HG02884 (cell line): ENCODE measurements at regions not wholly inside any gene's neighbourhood (a gene's known extent, or its start where the extent isn't known, plus 50 kb on each side); places are given as distances from the start of the nearest gene placed in this dataset.

Source experiments
- ATAC-seq: cut with Tn5 transposase; IDR thresholded peaks from one replicate; pipeline ENCODE4 v1.9.1; 2021; ENCODE audit warnings: mild to moderate bottlenecking, moderate library complexity; ENCODE audit not compliant: unreplicated experiment

DNA sequence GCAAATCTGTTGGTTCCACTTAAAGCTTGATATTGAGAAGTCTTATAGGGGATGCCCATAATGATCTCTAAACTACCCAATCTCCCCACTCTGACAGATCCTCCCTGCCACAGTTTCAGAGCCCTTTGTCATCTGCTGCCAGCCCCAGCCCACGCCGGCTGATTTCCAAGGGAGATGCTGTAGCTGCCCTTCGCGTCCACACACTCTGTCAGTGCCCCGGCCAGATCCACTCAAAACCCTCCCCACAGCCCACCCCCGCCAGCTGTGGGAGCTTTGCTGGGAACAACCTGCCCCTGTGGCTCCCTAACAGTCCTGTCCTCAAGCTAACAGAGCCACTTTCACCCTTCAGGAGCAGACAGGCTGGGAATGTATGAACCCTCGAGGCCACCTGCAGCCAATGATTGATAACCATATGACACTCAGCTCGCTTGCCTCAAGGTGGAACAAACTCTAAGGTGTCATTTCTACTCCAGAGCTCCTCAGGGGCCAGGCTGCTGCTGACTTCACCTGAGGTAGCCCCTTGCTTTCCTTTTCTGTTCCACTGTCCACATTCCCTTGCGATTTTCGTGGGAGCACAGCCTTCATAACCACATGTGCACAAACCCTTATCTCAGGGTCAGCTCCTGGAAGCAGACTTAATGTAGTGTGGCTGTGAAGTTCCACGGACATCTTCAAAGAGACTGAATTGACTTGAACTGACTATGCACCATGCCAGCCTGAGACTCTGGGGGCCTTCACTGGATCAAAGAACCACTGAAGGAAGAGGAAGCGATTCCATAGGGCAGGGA, 92.6 kb upstream of the LGALSL start:
- no peak for ATAC-seq

DNA sequence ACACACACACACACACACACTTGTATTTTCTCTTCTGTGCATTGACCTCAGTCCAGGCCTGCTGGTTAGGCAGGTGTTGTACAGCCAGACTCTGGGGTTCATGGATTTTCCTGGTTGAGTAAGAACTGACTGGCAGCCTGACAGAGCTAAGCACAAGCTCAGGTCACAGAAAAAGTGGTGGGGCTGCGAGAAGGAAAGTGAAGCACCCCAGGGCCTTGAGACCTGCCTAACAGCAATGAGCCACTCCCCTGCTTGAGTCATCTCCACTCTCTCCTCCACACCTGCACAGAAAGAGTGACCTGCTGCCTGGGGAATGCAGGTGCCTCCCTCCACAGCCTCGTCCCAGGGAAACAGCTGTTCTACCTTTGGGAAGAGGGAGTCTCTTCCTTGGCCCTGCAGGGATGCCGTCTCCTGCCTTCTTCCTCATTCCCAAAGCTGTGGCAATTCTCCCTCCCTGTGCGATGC, 91.4 kb upstream of the LGALSL start:
- ATAC-seq, result no peak

GRCh38 chr2:64363140-64363539, 90.8 kb upstream of the LGALSL start:
- ATAC-seq, result no peak

DNA sequence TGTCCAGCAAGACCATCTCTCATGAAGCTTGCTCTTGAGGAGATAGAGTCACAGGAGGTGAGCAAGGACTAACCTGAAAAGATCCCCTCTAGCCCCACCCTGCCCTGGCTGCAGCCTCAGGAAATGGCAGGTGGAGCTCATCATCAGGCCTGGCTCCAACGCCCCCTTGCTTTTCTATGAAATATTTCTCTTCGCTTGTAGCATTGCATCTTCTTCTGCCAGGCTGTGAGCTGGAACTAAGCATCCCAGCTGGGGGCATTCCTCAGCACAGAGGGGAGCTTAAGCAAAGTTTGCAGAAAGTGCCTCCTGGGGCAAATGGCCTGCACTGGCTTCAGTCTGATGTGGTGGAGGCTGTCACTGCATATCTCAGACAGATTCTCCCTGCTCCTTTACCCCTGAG, 90.1 kb upstream of the LGALSL start:
- no peak for ATAC-seq

GRCh38 chr2:64367444-64368232, 86.3 kb upstream of the LGALSL start:
- ATAC-seq, result no peak

DNA sequence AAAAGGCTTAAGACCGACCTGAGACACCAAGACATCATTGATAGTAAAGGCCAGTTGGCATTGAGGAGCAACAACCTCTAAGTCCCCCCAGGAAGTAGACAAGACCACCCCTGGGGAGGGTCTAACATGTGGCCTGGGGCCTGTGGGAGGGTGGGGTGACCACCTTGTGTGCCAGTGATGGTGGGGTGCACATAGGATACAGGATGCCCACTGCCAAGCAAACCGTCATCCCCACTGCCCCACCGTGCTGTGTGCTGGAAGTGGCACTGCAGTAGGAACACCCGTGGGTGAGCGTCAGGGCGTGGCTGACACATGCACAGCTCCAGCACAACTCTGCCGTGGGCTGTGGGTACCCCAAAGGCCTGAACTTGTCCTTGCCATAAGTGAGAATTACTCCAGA, 84.3 kb upstream of the LGALSL start:
- no peak for ATAC-seq

DNA sequence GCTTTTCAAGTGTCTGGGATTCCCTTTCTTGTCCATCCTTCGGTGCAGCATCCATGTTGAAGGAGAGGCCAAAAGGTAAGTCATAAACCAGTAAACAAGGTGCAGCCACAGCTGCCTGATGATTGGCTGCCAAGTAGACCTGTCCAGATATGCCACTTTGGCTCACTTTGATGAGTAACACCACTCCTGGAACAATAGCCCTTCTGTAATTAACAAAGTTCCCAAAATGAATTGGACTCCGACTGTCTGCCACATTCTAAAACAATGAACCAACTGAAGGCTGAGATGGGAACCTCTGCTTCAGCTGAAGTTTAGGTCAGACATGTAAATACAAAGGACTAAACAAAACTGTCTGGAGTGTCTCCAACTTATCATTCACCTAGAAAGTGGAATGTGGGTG, 82.2 kb upstream of the LGALSL start:
- ATAC-seq, result no peak

DNA sequence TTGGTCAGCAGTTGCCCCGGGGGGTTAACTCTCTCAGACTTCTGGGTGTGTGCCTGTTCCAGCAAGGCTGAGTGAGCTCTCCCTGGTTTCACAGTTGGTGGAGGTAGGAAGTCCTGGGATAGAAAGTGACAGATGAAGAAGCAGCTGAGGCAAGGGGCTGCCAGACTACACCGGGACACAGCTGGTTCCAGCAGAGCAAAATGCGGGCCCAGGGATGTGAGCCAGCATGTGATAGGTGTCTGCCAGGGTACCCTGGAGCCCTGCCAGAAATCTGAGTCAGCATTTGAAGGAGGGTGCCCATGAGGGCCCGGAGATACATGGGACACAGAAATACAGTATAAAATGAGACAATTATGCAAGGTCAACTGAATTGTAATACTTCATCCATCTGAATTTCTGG, 79.3 kb upstream of the LGALSL start:
- ATAC-seq, result no peak

DNA sequence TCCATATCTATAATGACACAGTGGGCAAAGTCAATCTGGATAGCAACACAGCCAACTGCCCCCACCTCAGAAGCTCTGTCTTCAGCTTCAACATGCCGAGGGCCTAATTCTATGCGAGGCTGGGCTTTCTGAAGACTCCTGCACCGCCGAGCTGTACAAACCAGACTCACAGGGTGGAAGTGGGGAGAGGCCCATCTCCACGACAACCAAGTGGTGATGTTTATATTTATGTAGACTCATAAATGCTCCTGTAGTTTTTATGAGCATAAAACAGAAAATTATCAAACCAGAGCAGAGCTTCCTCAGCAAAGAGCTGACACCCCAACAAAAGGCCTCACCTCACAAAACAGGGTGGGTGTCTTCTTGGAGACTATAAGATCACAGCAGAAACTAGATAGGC, 77.0 kb upstream of the LGALSL start:
- ATAC-seq, result no peak

DNA sequence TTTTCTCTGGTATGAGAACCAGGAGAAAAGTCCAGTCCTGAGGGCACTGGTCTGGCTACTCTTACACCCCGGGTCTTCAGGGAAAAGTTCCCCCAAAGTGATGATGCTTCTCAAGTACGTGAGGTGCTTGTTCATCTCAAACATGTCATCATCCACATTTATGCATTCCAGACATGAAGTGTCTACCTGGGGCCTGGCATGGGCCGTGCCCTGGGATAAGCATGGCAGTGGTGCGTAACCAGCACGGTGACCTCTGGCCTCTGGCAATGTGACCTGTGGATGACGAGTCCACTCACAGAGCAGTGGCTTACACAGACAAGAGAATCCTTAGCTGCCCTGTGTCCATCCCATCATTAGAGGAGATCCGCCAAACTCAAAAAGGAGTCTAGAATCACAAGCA, 74.8 kb upstream of the LGALSL start:
- ATAC-seq, result no peak

GRCh38 chr2:64380853-64381527, 73.0 kb upstream of the LGALSL start:
- ATAC-seq, result no peak

DNA sequence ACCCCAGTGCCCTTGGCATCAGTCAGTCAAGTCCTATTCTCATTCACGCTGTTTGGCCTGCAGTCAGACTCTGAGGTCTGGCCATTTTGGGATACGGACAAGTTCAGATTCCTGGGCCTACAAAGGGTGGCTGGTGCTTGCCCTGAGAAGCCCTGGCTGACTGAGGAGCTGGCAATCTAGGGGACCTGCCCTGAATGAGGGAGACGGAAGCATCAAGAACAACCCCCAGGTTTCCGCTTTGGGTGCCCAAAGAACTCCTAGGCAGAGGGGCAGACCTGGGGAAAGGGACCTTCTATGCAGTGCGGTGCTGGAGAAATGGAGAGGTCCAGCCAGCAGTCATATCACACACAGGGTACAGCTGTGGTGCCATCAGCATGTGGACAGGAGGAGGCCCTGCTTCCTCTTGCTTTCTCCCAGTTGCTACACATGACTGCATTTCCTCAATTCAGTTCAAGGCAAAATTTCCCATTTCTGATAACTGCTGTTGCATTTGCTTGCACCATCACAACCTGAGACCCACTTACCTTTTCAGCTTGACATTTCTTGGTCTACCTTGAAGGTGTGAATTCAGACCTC, 70.9 kb upstream of the LGALSL start:
- no peak for ATAC-seq

DNA sequence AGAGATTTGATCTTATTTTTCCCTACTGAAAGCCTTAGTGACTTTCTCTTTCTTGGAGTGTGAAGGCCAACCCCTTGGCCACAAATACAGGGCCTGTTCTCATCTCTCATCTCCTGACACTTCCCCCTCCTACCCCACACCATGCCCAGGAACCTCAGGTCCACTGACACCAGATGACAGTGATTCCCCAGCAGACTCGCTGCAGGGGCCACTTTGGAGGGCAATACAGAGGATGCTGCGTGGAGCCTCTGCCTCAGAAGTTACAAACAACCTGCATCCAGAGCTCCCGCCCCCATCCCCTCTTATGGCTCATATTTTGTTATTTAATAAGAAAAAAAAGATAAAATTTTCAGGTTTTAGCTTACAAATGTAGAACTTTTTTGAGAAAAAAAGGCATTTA, 70.1 kb upstream of the LGALSL start:
- no peak for ATAC-seq

GRCh38 chr2:64386676-64387075, 67.3 kb upstream of the LGALSL start:
- ATAC-seq, result no peak

DNA sequence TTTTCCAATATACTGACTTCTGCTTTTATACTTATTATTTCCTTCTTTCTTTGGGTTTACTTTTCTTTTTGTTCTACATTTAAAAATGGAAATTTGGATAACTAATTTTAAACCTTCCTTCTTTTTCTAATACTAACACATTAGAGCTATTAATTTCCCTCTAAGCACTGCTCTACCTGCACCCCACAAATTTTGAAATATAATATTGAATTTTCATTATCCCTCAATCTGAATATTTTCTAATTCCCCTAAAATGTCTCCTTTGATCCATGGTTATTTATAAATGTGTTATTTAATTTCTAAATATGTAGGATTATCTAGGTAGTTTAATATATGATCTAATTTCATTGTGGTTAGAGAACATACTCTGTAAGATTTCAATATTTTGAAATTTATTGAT, 63.4 kb upstream of the LGALSL start:
- ATAC-seq, result no peak

DNA sequence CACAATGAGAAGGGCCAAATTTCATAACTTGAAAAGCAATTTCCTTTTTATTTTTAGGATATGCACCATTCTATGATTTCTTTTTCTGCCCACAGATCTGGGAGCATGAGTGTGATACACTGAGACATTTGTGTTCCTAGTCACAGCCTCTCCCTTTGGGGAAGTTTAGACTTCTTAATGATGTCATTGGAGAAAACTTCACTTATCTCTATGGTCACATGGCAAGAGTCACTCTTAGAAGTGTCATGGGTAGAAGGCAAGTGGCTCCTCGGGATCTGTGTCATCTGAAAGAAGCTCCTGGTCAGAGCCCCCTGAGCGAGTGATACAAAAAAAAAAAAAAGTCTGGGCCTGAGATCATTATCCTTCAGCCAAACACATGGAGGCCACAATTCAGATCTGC, 62.5 kb upstream of the LGALSL start:
- ATAC-seq, result no peak

GRCh38 chr2:64391940-64392339, 62.0 kb upstream of the LGALSL start:
- ATAC-seq, result no peak

DNA sequence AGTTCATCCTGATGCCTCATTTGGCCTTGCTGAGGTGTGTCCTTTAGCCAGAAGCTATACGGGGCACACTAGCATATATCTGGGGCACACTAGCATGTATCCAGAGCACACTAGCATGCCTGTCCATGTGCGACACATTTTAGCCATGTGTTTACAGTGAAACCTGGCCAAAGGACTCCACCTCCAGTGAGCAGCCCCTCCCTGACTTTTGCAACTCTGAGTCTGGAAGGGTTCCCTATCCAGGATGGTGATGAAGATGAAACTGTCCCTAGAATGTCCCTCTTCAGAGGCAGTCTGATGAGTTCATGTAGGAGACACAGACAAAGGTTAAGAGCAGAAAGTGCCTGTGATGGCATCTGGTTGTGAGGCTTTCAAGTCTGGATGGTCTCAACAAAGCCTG, 61.4 kb upstream of the LGALSL start:
- no peak for ATAC-seq

- no peak for ATAC-seq
Observed at GRCh38 chr2:64393383-64394010, 60.5 kb upstream of the LGALSL start.

- no peak for ATAC-seq
Observed at GRCh38 chr2:64394153-64394552, 59.8 kb upstream of the LGALSL start.

DNA sequence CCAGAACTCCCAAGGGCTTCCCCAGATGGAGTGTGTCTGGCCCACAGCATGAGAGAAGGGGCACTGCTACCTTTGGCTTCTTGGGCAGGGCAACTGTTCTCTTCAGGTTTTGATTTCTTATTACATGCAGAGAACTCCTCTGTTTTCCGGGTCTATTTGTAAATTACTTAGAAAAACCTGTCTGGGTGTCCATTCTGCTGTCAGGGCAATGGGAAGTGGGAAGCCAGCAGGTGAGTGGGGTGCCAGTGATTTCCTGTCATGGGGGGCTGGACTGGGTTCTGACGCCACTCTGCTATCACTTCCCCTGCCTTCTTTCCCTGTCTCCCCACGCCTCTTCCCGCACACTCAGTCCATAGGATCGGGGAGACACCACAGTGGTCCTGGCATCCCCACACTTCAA, 58.0 kb upstream of the LGALSL start:
- ATAC-seq, result no peak
